Fibroblast of the aortic adventitia (primary cell): ENCODE measurements at regions not wholly inside any gene's neighbourhood (a gene's known extent, or its start where the extent isn't known, plus 50 kb on each side); places are given as distances from the start of the nearest gene placed in this dataset.

ENCODE experiments used
- DNase-seq: peaks from one replicate; pipeline ENCODE4 v3.0.0-alpha.2; 2010; ENCODE audit warnings: low read depth
- H3K4me3 ChIP-seq: 2 replicates; pipeline ENCODE4 v1.5.1; 2011; ENCODE audit warnings: low read depth, mild to moderate bottlenecking, control low read depth, low read length, moderate library complexity
- CTCF ChIP-seq: IDR thresholded peaks from 2 replicates; pipeline ENCODE4 v1.5.1; 2011; ENCODE audit warnings: mild to moderate bottlenecking, low read length, control low read depth, inconsistent platforms; ENCODE audit not compliant: insufficient read depth

GRCh38 chr7:3094701-3095445 lies 51.2 kb upstream of the CARD11 start:
- H3K4me3 ChIP-seq, result no peak overlapping the region
- no peak for TF ChIP-seq CTCF

GRCh38 chr7:3097734-3098133 lies 54.1 kb upstream of the CARD11 start:
- no peak for TF ChIP-seq CTCF
- DNase-seq, result no peak
- H3K4me3 ChIP-seq, result no peak overlapping the region

More at GRCh38 chr7:3094701-3095445, 51.2 kb upstream of the CARD11 start:
- no peak for DNase-seq

DNA sequence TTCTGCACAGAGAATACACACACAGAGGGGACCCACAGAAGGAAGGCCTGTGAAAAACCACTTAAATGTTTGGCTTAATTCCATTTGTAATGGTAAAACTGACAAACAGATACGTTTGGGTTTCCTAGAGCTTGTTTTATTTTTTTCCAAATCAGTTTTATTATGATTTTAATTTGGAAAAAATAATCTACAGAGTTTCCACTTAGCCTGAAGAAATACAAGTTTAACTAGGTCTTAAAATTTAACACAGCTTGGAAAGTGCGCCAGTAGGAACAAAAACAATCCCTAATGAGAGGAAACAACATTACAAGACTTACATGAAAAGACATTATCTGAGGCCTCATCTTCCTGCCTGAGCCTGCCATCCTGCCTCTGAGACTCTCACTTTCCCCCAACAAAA lies 58.5 kb upstream of the CARD11 start:
- DNase-seq, result no peak
- TF ChIP-seq CTCF, result no peak
- no peak overlapping the region for H3K4me3 ChIP-seq

GRCh38 chr7:3103614-3104398 lies 60.1 kb upstream of the CARD11 start:
- no peak for DNase-seq
- no peak for TF ChIP-seq CTCF

GRCh38 chr7:3105856-3106255 lies 62.2 kb upstream of the CARD11 start:
- no peak for DNase-seq
- no peak for TF ChIP-seq CTCF
- no peak overlapping the region for H3K4me3 ChIP-seq

More at GRCh38 chr7:3103614-3104398, 60.1 kb upstream of the CARD11 start:
- no peak overlapping the region for H3K4me3 ChIP-seq

- no peak for TF ChIP-seq CTCF
These were observed 62.7 kb upstream of the CARD11 start for GRCh38 chr7:3106361-3106826.

More at GRCh38 chr7:3106361-3106826, 62.7 kb upstream of the CARD11 start:
- no peak overlapping the region for H3K4me3 ChIP-seq
- DNase-seq, result no peak
